H9 (cell line): ENCODE measurements at regions not wholly inside any gene's neighbourhood (a gene's known extent, or its start where the extent isn't known, plus 50 kb on each side); places are given as distances from the start of the nearest gene placed in this dataset.
A peak's percentile ranks its signal among the peaks of the same experiment; 100 is the strongest.
"Not testable (repeated sequence)": the region's sequence is repeated elsewhere in the genome, so short reads cannot be mapped to it uniquely, and the experiment has no call there.

ENCODE experiments used
- DNase-seq: peaks from one replicate; pipeline ENCODE4 v3.0.0-alpha.2; 2017
- H2AFZ ChIP-seq: one replicate; pipeline ENCODE4 v1.6.1; 2013; ENCODE audit warnings: mild to moderate bottlenecking, low read length, control low read depth, moderate library complexity
- H2AK5ac ChIP-seq: 2 replicates; pipeline ENCODE4 v1.6.1; 2013; ENCODE audit warnings: low read length, control low read depth, mixed read lengths; ENCODE audit not compliant: insufficient read length
- H2BK120ac ChIP-seq: one replicate; pipeline ENCODE4 v1.6.1; 2013; ENCODE audit warnings: low read depth, mild to moderate bottlenecking, low read length, control low read depth, inconsistent platforms; ENCODE audit not compliant: poor library complexity, severe bottlenecking
- H2BK12ac ChIP-seq: 2 replicates; pipeline ENCODE4 v1.6.1; 2013; ENCODE audit warnings: low read length, control low read depth, mixed read lengths, low read depth; ENCODE audit not compliant: insufficient read length
- H2BK15ac ChIP-seq: 2 replicates; pipeline ENCODE4 v1.6.1; 2013; ENCODE audit warnings: low read depth, low read length, control low read depth
- H2BK20ac ChIP-seq: one replicate; pipeline ENCODE4 v1.6.1; 2013; ENCODE audit warnings: low read depth, mild to moderate bottlenecking, low read length, control low read depth, inconsistent platforms; ENCODE audit not compliant: poor library complexity, severe bottlenecking
- H2BK5ac ChIP-seq: 2 replicates; pipeline ENCODE4 v1.6.1; 2013; ENCODE audit warnings: low read length, control low read depth, mixed read lengths; ENCODE audit not compliant: insufficient read length
- H3K14ac ChIP-seq: 2 replicates; pipeline ENCODE4 v1.6.1; 2013; ENCODE audit warnings: low read length, control low read depth; ENCODE audit not compliant: insufficient read depth
- H3K18ac ChIP-seq: 2 replicates; pipeline ENCODE4 v1.6.1; 2013; ENCODE audit warnings: low read depth, mild to moderate bottlenecking, mixed read lengths, low read length, control low read depth; ENCODE audit not compliant: insufficient read length
- H3K23ac ChIP-seq: 2 replicates; pipeline ENCODE4 v1.6.1; 2013; ENCODE audit warnings: low read length, control low read depth, mixed read lengths, low read depth; ENCODE audit not compliant: insufficient read length
- H3K23me2 ChIP-seq: 2 replicates; pipeline ENCODE4 v1.6.1; 2013; ENCODE audit warnings: low read depth, mild to moderate bottlenecking, mixed read lengths, low read length, control low read depth; ENCODE audit not compliant: insufficient read length, poor library complexity, severe bottlenecking
- H3K27ac ChIP-seq: 2 replicates; pipeline ENCODE4 v1.5.1; 2013; ENCODE audit warnings: low read length, control low read depth, mixed read lengths, low read depth; ENCODE audit not compliant: insufficient read length
- H3K27me3 ChIP-seq: 2 replicates; pipeline ENCODE4 v1.6.1; 2013; ENCODE audit warnings: low read length, control low read depth, inconsistent platforms; ENCODE audit not compliant: insufficient read depth
- H3K4ac ChIP-seq: 2 replicates; pipeline ENCODE4 v1.6.1; 2013; ENCODE audit warnings: low read depth, mild to moderate bottlenecking, control low read depth, inconsistent platforms, low read length, moderate library complexity
- H3K4me1 ChIP-seq: 2 replicates; pipeline ENCODE4 v1.6.1; 2013; ENCODE audit warnings: low read length, control low read depth, inconsistent platforms; ENCODE audit not compliant: insufficient read depth
- H3K4me2 ChIP-seq: 2 replicates; pipeline ENCODE4 v1.6.1; 2013; ENCODE audit warnings: low read length, control low read depth, mixed read lengths; ENCODE audit not compliant: insufficient read length, insufficient read depth
- H3K56ac ChIP-seq: 2 replicates; pipeline ENCODE4 v1.6.1; 2013; ENCODE audit warnings: low read depth, mild to moderate bottlenecking, mixed read lengths, low read length, control low read depth; ENCODE audit not compliant: insufficient read length
- H3K79me1 ChIP-seq: 2 replicates; pipeline ENCODE4 v1.6.1; 2013; ENCODE audit warnings: low read depth, mild to moderate bottlenecking, moderate library complexity, low read length, control low read depth, inconsistent platforms; ENCODE audit not compliant: insufficient read depth, poor library complexity, severe bottlenecking
- H3K79me2 ChIP-seq: 2 replicates; pipeline ENCODE4 v1.6.1; 2013; ENCODE audit warnings: low read length, control low read depth, inconsistent platforms; ENCODE audit not compliant: insufficient read depth
- H3K9ac ChIP-seq: 2 replicates; pipeline ENCODE4 v1.6.1; 2013; ENCODE audit warnings: low read length, control low read depth, mixed read lengths; ENCODE audit not compliant: insufficient read length; ENCODE audit errors: extremely low read depth
- H3K9me3 ChIP-seq: one replicate; pipeline ENCODE4 v1.6.1; 2013; ENCODE audit warnings: low read depth, low read length, inconsistent platforms; ENCODE audit not compliant: control insufficient read depth
- H3T11ph ChIP-seq: one replicate; pipeline ENCODE4 v1.6.1; 2013; ENCODE audit warnings: mild to moderate bottlenecking, low read length, control low read depth, inconsistent platforms
- H4K20me1 ChIP-seq: one replicate; pipeline ENCODE4 v1.6.1; 2013; ENCODE audit not compliant: control insufficient read depth, insufficient read length, insufficient read depth
- H4K5ac ChIP-seq: 2 replicates; pipeline ENCODE4 v1.6.1; 2013; ENCODE audit warnings: low read depth, mild to moderate bottlenecking, mixed read lengths, low read length, control low read depth; ENCODE audit not compliant: insufficient read length
- H4K8ac ChIP-seq: replicated peaks from 2 replicates; pipeline ENCODE4 v1.6.1; 2013; ENCODE audit warnings: low read length, control low read depth, mixed read lengths, low read depth; ENCODE audit not compliant: insufficient read length
- H4K91ac ChIP-seq: 2 replicates; pipeline ENCODE4 v1.6.1; 2013; ENCODE audit warnings: low read depth, mild to moderate bottlenecking, moderate library complexity, mixed read lengths, low read length, control low read depth; ENCODE audit not compliant: insufficient read length
- H3K27ac Mint-ChIP-seq, 3 experiments: 2 replicates in 2 of 3; 3 replicates in 1 of 3; pipeline ENCODE4 v1.8.0; 2020 to 2021; ENCODE audit warnings: mixed read lengths in 3 of 3, mild to moderate bottlenecking in 1 of 3, moderate library complexity in 1 of 3
- H3K27me3 Mint-ChIP-seq: 2 replicates; pipeline ENCODE4 v1.8.0; 2021; ENCODE audit warnings: low read depth, mild to moderate bottlenecking, moderate library complexity, mixed read lengths
- H3K36me3 Mint-ChIP-seq, 3 experiments: 2 replicates in 2 of 3; 3 replicates in 1 of 3; pipeline ENCODE4 v1.8.0; 2020 to 2021; ENCODE audit warnings: low read depth in 3 of 3, mixed read lengths in 3 of 3; ENCODE audit not compliant: insufficient read depth in 1 of 3
- H3K4me1 Mint-ChIP-seq, 2 experiments: 2 replicates each; pipeline ENCODE4 v1.8.0; 2020; ENCODE audit warnings: mixed read lengths in 2 of 2
- H3K4me3 Mint-ChIP-seq, 2 experiments: 2 replicates in 1 of 2; 3 replicates in 1 of 2; pipeline ENCODE4 v1.8.0; 2020 to 2021; ENCODE audit warnings: mild to moderate bottlenecking in 2 of 2, mixed read lengths in 2 of 2, moderate library complexity in 1 of 2
- H3K9me3 Mint-ChIP-seq, 2 experiments: 2 replicates in 1 of 2; 3 replicates in 1 of 2; pipeline ENCODE4 v1.8.0; 2020; ENCODE audit warnings: mild to moderate bottlenecking in 2 of 2, mixed read lengths in 2 of 2, moderate library complexity in 1 of 2
- WGBS: extraction: QIAGEN DNeasy Blood & Tissue Kit; methylation state at CpG from one replicate; pipeline ENCODE4 v1.1.7; 2013; ENCODE audit warnings: missing lambda C conversion rate, low lambda C conversion rate, mixed read lengths; ENCODE audit not compliant: insufficient read length; ENCODE audit errors: extremely low coverage; 5-methylcytosine and 5-hydroxymethylcytosine counted together
- TF ChIP-seq, protein P1 (sequence below): fragments of 200-600 bp; sonication (generic); conservative IDR thresholded peaks from 3 replicates; pipeline ENCODE4 v1.8.0; 2021; ENCODE audit warnings: antibody characterized with exemption, mild to moderate bottlenecking

DNA sequence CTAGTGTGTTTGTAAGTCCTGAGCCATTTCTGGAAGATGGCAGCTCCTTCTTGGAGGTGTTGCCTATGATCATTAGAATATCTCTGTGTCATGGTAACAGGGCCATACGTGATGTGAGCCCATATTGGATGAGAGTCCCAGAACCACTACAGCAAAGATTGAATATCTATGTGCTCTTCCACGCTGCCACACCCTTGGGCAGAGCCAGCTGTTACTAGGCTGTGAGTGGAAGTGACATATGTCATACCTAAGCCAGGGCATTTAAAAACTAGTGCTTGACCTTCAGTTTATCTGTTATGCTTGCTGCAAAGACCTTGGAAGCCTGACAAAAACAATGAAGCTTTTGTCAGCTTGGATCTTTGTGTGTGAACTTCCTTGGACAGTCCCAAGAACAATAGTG, 495.1 kb upstream of the CCDC196 start:
- H3K27me3 Mint-ChIP-seq = no peaks in the 10 kb centered on the region
- H3K36me3 Mint-ChIP-seq = peaks cover 0 to 15% (median under 1%) of the 10 kb centered on the region in 3 experiments; a peak in 3 of 7 replicates
- no peak overlapping the region for H3K4ac ChIP-seq

DNA sequence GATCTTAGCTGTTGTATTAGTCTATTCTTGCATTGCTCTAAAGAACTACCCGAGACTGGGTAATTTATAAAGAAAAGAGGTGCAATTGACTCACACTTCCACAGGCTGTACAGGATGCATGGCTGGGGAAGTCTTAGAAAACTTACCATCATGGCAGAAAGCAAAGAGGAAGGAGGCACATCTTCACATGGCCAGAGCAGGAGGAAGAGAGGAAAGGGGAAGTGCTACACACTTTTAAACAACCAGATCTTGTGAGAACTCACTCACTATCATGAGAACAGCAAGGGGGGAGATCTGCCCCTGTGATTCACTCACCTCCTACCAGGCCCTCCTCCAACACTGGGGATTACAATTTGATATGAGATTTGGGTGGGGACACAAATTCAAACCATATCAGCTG, 494.2 kb upstream of the CCDC196 start:
- not testable (repeated sequence) for H2BK5ac ChIP-seq, H4K20me1 ChIP-seq, H3K4me1 ChIP-seq, H3K23ac ChIP-seq, H3K4me2 ChIP-seq, H3K79me1 ChIP-seq, H2AK5ac ChIP-seq, H3K79me2 ChIP-seq, H2BK12ac ChIP-seq, H2BK20ac ChIP-seq, H3K56ac ChIP-seq, H3K9ac ChIP-seq, H3K4ac ChIP-seq, H3K27ac ChIP-seq, H3K18ac ChIP-seq, H3K14ac ChIP-seq, H3K27ac Mint-ChIP-seq, H3K9me3 Mint-ChIP-seq, H2AFZ ChIP-seq, H2BK15ac ChIP-seq, H3K23me2 ChIP-seq, H3K9me3 ChIP-seq, H3K27me3 Mint-ChIP-seq, H3T11ph ChIP-seq, H2BK120ac ChIP-seq, H4K5ac ChIP-seq, H4K8ac ChIP-seq, H3K4me3 Mint-ChIP-seq, DNase-seq, H3K27me3 ChIP-seq, H4K91ac ChIP-seq
- Mint-ChIP-seq H3K4me1 (peaks cover 26 to 30% of the 10 kb centered on the region in 2 experiments), H3K36me3 (peaks cover 0 to 19% (median 3%) of the 10 kb centered on the region in 3 experiments; a peak in 3 of 7 replicates)
- WGBS = no CpG with 5 or more reads among the region's 1 CpG

More for the DNA sequence above, 495.1 kb upstream of the CCDC196 start:
- Histone ChIP-seq H2AK5ac (no peak overlapping the region), H4K20me1 (no peaks in the 10 kb centered on the region), H2BK20ac (no peak overlapping the region), H3K23me2 (no peaks in the 10 kb centered on the region), H3K9ac (no peak overlapping the region), H3T11ph (no peak overlapping the region), H3K4me1 (no peaks in the 10 kb centered on the region; the same call in 1 of the 2 replicates), H3K23ac (no peak overlapping the region), H2BK120ac (no peak overlapping the region), H3K9me3 (no peaks in the 10 kb centered on the region), H3K18ac (no peak overlapping the region), H2BK5ac (no peak overlapping the region), H3K56ac (no peak overlapping the region), H3K79me2 (no peaks in the 10 kb centered on the region), H4K91ac (no peak overlapping the region), H3K14ac (no peak overlapping the region), H3K4me2 (no peak overlapping the region), H2BK15ac (no peak overlapping the region), H4K8ac (no peak overlapping the region), H2BK12ac (no peak overlapping the region), H3K27me3 (no peaks in the 10 kb centered on the region), H4K5ac (no peak overlapping the region), H3K79me1 (no peaks in the 10 kb centered on the region), H3K27ac (no peak overlapping the region), H2AFZ (no peak overlapping the region)
- H3K27ac Mint-ChIP-seq = peak overlapping the region in 1 of 3 experiments; percentile 19; a peak in 1 of 7 replicates
- peaks cover 0 to 6% of the 10 kb centered on the region in 2 experiments; a peak in 2 of 5 replicates for H3K9me3 Mint-ChIP-seq
- H3K4me3 Mint-ChIP-seq = no peak overlapping the region
- no CpG with 5 or more reads among the region's 2 CpGs for WGBS
- H3K4me1 Mint-ChIP-seq = peaks cover 26 to 30% of the 10 kb centered on the region in 2 experiments
- TF ChIP-seq, protein P1, sequence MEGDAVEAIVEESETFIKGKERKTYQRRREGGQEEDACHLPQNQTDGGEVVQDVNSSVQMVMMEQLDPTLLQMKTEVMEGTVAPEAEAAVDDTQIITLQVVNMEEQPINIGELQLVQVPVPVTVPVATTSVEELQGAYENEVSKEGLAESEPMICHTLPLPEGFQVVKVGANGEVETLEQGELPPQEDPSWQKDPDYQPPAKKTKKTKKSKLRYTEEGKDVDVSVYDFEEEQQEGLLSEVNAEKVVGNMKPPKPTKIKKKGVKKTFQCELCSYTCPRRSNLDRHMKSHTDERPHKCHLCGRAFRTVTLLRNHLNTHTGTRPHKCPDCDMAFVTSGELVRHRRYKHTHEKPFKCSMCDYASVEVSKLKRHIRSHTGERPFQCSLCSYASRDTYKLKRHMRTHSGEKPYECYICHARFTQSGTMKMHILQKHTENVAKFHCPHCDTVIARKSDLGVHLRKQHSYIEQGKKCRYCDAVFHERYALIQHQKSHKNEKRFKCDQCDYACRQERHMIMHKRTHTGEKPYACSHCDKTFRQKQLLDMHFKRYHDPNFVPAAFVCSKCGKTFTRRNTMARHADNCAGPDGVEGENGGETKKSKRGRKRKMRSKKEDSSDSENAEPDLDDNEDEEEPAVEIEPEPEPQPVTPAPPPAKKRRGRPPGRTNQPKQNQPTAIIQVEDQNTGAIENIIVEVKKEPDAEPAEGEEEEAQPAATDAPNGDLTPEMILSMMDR = no peak
- DNase-seq = no peak
